IPS-NIHi7 (cell line): ENCODE measurements at regions not wholly inside any gene's neighbourhood (a gene's known extent, or its start where the extent isn't known, plus 50 kb on each side); places are given as distances from the start of the nearest gene placed in this dataset.
"Not testable (repeated sequence)": the region's sequence is repeated elsewhere in the genome, so short reads cannot be mapped to it uniquely, and the experiment has no call there.

Experiments
- DNase-seq: peaks from one replicate; pipeline ENCODE4 v3.0.0; 2012; ENCODE audit warnings: mixed read lengths; ENCODE audit errors: extremely low spot score

DNA sequence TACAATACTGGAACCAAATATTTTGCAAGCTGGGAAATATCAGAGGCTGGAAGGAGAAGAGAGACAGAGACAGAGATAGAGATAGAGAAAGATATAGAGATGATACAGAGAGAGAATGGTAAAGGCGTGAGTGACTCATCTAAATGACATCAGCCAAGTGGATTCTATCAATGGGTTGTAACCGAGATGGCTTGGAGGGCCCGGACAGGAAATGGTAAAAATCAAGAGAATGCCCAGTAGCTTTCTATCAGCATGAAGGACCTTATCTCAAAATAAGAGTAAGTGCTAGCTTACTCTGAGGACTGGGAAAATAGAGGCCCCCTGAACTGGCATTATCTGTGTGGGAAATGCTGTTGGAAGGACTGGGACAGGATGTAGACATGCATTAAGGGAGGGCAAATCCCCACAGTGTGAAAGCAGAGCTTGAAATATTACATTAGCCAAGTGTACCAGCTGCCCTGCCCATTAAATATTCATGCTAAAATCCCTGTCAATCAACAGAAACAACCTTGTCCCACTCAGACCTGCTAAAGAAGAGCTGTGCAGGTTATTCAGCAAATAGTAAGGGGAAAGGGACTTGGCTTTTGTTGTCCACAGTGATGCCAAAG is 76.6 kb upstream of the ZNF644 start:
- no peak for DNase-seq

- not testable (repeated sequence) for DNase-seq
These were observed 73.5 kb upstream of the ZNF644 start for GRCh38 chr1:91095321-91095720.

GRCh38 chr1:91092503-91092902 is 70.7 kb upstream of the ZNF644 start:
- no peak for DNase-seq

DNA sequence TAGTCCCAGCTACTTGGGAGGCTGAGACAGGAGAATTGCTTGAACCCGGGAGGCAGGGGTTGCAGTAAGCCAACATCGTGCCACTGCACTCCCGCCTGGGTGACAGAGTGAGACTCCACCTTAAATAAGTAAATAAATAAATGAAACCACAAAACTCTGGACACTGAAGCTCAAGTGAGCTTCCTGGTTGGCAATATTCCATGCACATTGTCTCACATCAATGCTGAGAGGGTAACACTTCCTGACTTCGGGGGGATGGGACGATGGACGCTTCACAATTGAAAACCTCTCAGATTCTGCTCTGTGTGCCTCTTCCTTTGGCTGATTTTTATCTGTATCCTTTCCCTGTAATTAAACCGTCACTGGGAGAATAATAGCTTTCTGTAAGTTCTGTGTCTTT is 70.0 kb upstream of the ZNF644 start:
- DNase-seq, result no peak

- no peak for DNase-seq
These were observed 58.8 kb upstream of the ZNF644 start for GRCh38 chr1:91080650-91081049.

- no peak for DNase-seq
These were observed 57.0 kb upstream of the ZNF644 start for GRCh38 chr1:91078859-91079258.

GRCh38 chr1:91076834-91077233 is 55.0 kb upstream of the ZNF644 start:
- no peak for DNase-seq

DNA sequence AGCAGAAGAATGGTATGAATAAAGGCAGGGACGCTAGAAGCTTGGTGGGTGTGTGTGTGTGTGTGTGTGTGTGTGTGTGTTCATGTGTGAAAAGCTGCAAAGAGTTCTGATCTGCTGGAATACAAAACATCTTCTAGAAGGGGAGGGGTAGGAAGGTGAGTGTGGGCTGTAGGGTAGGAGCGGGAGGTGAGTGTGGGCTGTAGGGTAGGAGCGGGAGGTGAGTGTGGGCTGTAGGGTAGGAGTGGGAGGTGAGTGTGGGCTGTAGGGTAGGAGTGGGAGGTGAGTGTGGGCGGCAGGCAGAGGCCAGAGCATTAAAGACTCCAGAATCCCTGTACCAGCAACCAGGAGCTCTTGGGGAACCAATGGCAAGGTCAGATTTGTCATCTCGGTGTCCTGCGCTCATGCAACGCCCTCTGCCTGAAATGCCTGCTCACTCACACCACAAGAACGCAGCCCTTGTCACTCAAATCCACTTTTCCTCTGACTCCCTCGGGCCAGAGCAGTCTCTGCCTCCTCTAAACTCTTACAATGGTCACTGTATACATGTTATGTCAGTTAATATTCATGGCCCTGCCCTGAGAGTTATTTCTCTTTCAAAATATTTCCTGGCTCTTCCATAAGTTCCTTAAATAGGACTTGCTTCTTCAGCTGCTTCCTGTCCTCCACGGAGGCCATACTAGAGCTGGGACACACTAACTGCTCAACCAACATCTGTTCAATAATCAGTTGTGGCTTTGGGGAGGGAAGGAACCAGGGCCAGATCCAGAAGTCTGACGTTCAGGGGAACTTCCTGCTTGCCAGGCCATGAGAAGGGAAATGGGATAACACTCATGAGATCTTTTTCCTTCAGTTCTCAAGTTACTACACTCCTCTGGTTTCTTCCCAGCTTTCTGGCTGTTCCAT is 53.6 kb upstream of the ZNF644 start:
- no peak for DNase-seq

GRCh38 chr1:91073299-91073698 is 51.5 kb upstream of the ZNF644 start:
- no peak for DNase-seq

GRCh38 chr1:91071838-91072237 is 50.0 kb upstream of the ZNF644 start:
- DNase-seq, result no peak
